HepG2 (cell line): ENCODE measurements at regions not wholly inside any gene's neighbourhood (a gene's known extent, or its start where the extent isn't known, plus 50 kb on each side); places are given as distances from the start of the nearest gene placed in this dataset.

ENCODE experiments used
- ATAC-seq: fragments of 200-7000 bp; cut with Tn5 transposase; 3 replicates; pipeline ENCODE4 v1.9.1; 2020; ENCODE audit warnings: mild to moderate bottlenecking, moderate library complexity
- BruUV-seq: library from RNA; stranded (reverse); fragments of 400-500 nt; replicated peaks from 2 replicates; lab custom pipeline; 2021; lab: Mats Ljungman, UMichigan
- CTCF ChIA-PET: fragments of 300-600 bp; formaldehyde crosslinking; extraction: SDS; loops from one replicate; lab custom pipeline; 2021; ENCODE audit warnings: low total read pairs, inconsistent platforms, low intra/inter-chr PET ratio; lab: Yijun Ruan, JAX
- POLR2A ChIA-PET: fragments of 350-600 bp; sonication (Branson Sonifier 250); formaldehyde crosslinking; loops from one replicate; lab custom pipeline; 2020; ENCODE audit warnings: antibody characterized with exemption, inconsistent platforms; lab: Yijun Ruan, JAX
- DNase-seq: peaks from one replicate; pipeline ENCODE4 v3.0.0-alpha.2; 2015; ENCODE audit warnings: low spot score
- FAIRE-seq: peaks from 3 replicates; lab custom pipeline; 2011; peaks lifted over from hg19 to GRCh38; lab: Jason Lieb, UNC
- H2AFZ ChIP-seq: one replicate; pipeline ENCODE4 v1.6.1; 2011; ENCODE audit warnings: low read length, inconsistent platforms
- H3K27ac ChIP-seq: fragments of 300-600 bp; 3 replicates; pipeline ENCODE4 v1.8.0; 2011; ENCODE audit warnings: mixed run types, mild to moderate bottlenecking, mixed read lengths, low read length, inconsistent platforms; ENCODE audit not compliant: insufficient read depth; ENCODE audit errors: extremely low read length
- H3K27me3 ChIP-seq, 2 experiments: fragments of 200-600 bp in 1 of 2; 2 replicates in 1 of 2; 3 replicates in 1 of 2; pipeline versions ENCODE4 v1.6.0 to v1.8.0; 2011; ENCODE audit warnings: low read length in 2 of 2, mild to moderate bottlenecking in 2 of 2, moderate library complexity in 2 of 2, inconsistent platforms in 1 of 2; ENCODE audit not compliant: insufficient read depth in 2 of 2, control insufficient read depth in 1 of 2
- H3K36me3 ChIP-seq, 2 experiments: fragments of 200-600 bp in 1 of 2; replicated peaks in 1 of 2; 2 replicates in 1 of 2; 3 replicates in 1 of 2; pipeline versions ENCODE4 v1.5.1 to v1.8.0; 2011; ENCODE audit warnings: low read length in 2 of 2, inconsistent platforms in 1 of 2; ENCODE audit not compliant: insufficient read depth in 2 of 2, control insufficient read depth in 1 of 2
- H3K4me1 ChIP-seq: 2 replicates; pipeline ENCODE4 v1.5.1; 2012; ENCODE audit warnings: low read length, inconsistent platforms; ENCODE audit not compliant: insufficient read depth
- H3K4me2 ChIP-seq: 2 replicates; pipeline ENCODE4 v1.6.0; 2011; ENCODE audit warnings: low read depth, low read length, inconsistent platforms
- H3K4me3 ChIP-seq, 3 experiments: fragments of 200-600 bp in 1 of 3; sonication (generic), shearing (Covaris generic) in 1 of 3; replicated peaks in 1 of 3; 2 replicates each; pipeline ENCODE4 v1.5.1; 2011 to 2016; ENCODE audit warnings: low read length in 3 of 3, inconsistent platforms in 2 of 3, low read depth in 2 of 3, mild to moderate bottlenecking in 2 of 3, control low read depth in 1 of 3, mixed read lengths in 1 of 3; ENCODE audit not compliant: insufficient read depth in 1 of 3
- H3K79me2 ChIP-seq: one replicate; pipeline ENCODE4 v1.6.1; 2011; ENCODE audit warnings: low read length, inconsistent platforms; ENCODE audit not compliant: insufficient read depth
- H3K9ac ChIP-seq: 2 replicates; pipeline ENCODE4 v1.6.0; 2011; ENCODE audit warnings: mild to moderate bottlenecking, low read depth, low read length, inconsistent platforms; ENCODE audit not compliant: insufficient read depth
- H3K9me3 ChIP-seq: 2 replicates; pipeline ENCODE4 v1.5.1; 2012; ENCODE audit warnings: mild to moderate bottlenecking, low read length
- H4K20me1 ChIP-seq: 2 replicates; pipeline ENCODE4 v1.6.0; 2011; ENCODE audit warnings: inconsistent platforms, mild to moderate bottlenecking, low read length, moderate library complexity; ENCODE audit not compliant: insufficient read depth
- ETV6 ChIP-seq: sonication (generic); formaldehyde crosslinking; conservative IDR thresholded peaks from 2 replicates; pipeline ENCODE4 v1.4.0; 2020; ENCODE audit warnings: missing genetic modification reagents
- HMG20A ChIP-seq: IDR thresholded peaks from 2 replicates; pipeline ENCODE4 v1.6.1; 2016; ENCODE audit warnings: borderline replicate concordance
- HOXA5 ChIP-seq: sonication (generic); formaldehyde crosslinking; IDR thresholded peaks from 2 replicates; pipeline ENCODE4 v1.4.0; 2020; ENCODE audit warnings: missing genetic modification reagents
- KMT2A ChIP-seq: sonication (generic); formaldehyde crosslinking; IDR thresholded peaks from 2 replicates; pipeline ENCODE4 v1.4.0; 2020; ENCODE audit warnings: missing genetic modification reagents
- MAFF ChIP-seq: IDR thresholded peaks from 2 replicates; pipeline ENCODE4 v1.6.1; 2011; ENCODE audit warnings: low read depth, low read length, improper control_type of control experiment
- MAFK ChIP-seq, 2 experiments: IDR thresholded peaks in 1 of 2; conservative IDR thresholded peaks in 1 of 2; 2 replicates each; pipeline ENCODE4 v1.6.1; 2011; ENCODE audit warnings: improper control_type of control experiment in 2 of 2, low read length in 2 of 2
- MIER3 ChIP-seq: IDR thresholded peaks from 2 replicates; pipeline ENCODE4 v1.6.1; 2016; ENCODE audit warnings: missing compliant biosample characterization, borderline replicate concordance
- RFX1 ChIP-seq: fragments of 450-650 bp; IDR thresholded peaks from 2 replicates; pipeline ENCODE4 v1.6.1; 2017
- TAF1 ChIP-seq: sonication (generic); formaldehyde crosslinking; IDR thresholded peaks from 2 replicates; pipeline ENCODE4 v1.4.0; 2020; ENCODE audit warnings: missing genetic modification reagents
- ZNF251 ChIP-seq: sonication (generic); formaldehyde crosslinking; IDR thresholded peaks from 2 replicates; pipeline ENCODE4 v1.9.0; 2021; ENCODE audit warnings: mild to moderate bottlenecking, missing genetic modification reagents
- ZNF260 ChIP-seq: sonication (generic); formaldehyde crosslinking; IDR thresholded peaks from 2 replicates; pipeline ENCODE4 v1.4.0; 2020; ENCODE audit warnings: missing genetic modification reagents, low read depth, mild to moderate bottlenecking, borderline replicate concordance
- ZNF263 ChIP-seq: sonication (generic); formaldehyde crosslinking; IDR thresholded peaks from 2 replicates; pipeline ENCODE4 v1.4.0; 2020; ENCODE audit warnings: missing genetic modification reagents
- ZNF468 ChIP-seq: sonication (generic); formaldehyde crosslinking; IDR thresholded peaks from 2 replicates; pipeline ENCODE4 v1.8.0; 2022; ENCODE audit warnings: mild to moderate bottlenecking, moderate library complexity, missing genetic modification reagents
- ZNF512 ChIP-seq: sonication (generic); formaldehyde crosslinking; IDR thresholded peaks from 2 replicates; pipeline ENCODE4 v1.4.0; 2020; ENCODE audit warnings: mild to moderate bottlenecking, missing genetic modification reagents
- ZNF556 ChIP-seq: sonication (generic); formaldehyde crosslinking; IDR thresholded peaks from 2 replicates; pipeline ENCODE4 v1.4.0; 2020; ENCODE audit warnings: mild to moderate bottlenecking, missing genetic modification reagents, borderline replicate concordance
- ZNF605 ChIP-seq: sonication (generic); formaldehyde crosslinking; IDR thresholded peaks from 2 replicates; pipeline ENCODE4 v1.8.0; 2022; ENCODE audit warnings: mild to moderate bottlenecking, missing genetic modification reagents
- ZNF619 ChIP-seq: sonication (generic); formaldehyde crosslinking; IDR thresholded peaks from 2 replicates; pipeline ENCODE4 v1.4.0; 2020; ENCODE audit warnings: mild to moderate bottlenecking, missing genetic modification reagents
- ZNF674 ChIP-seq: sonication (generic); formaldehyde crosslinking; IDR thresholded peaks from 2 replicates; pipeline ENCODE4 v1.5.0; 2020; ENCODE audit warnings: low read depth, mild to moderate bottlenecking, missing genetic modification reagents
- ZNF704 ChIP-seq: sonication (generic); formaldehyde crosslinking; IDR thresholded peaks from 2 replicates; pipeline ENCODE4 v1.8.1; 2023; ENCODE audit warnings: mild to moderate bottlenecking, inconsistent platforms, moderate library complexity, missing genetic modification reagents, borderline replicate concordance
- ZNF709 ChIP-seq: sonication (generic); formaldehyde crosslinking; IDR thresholded peaks from 2 replicates; pipeline ENCODE4 v1.5.0; 2020; ENCODE audit warnings: mild to moderate bottlenecking, missing genetic modification reagents
- ZNF766 ChIP-seq: sonication (generic); formaldehyde crosslinking; IDR thresholded peaks from 2 replicates; pipeline ENCODE4 v1.5.0; 2020; ENCODE audit warnings: missing genetic modification reagents, borderline replicate concordance
- WGBS: methylation state at CpG from one replicate; pipeline ENCODE4 v1.1.6; 2017; ENCODE audit warnings: low lambda C conversion rate; 5-methylcytosine and 5-hydroxymethylcytosine counted together
- in situ Hi-C: cut with HindIII; loops from 2 replicates; pipeline ENCODE4 v1.10.0; 2017; ENCODE audit warnings: low pct_unique_long_range_greater_than_20kb; ENCODE audit not compliant: extremely low pct_ligation_motif_present
- intact Hi-C: fragments of 100-400 bp; cut with micrococcal nuclease; formaldehyde crosslinking; loops from one replicate; pipeline ENCODE4 v1.10.0; 2022; ENCODE audit not compliant: unreplicated experiment

GRCh38 chr17:70422862-70423261 lies 253.5 kb downstream of the KCNJ2 start:
- H4K20me1 ChIP-seq: no peaks in the 10 kb centered on the region
- H3K27ac ChIP-seq: no peak overlapping the region
- no peak overlapping the region for H3K9ac ChIP-seq
- intact Hi-C loops: no loop called here
- no peak overlapping the region for H3K4me3 ChIP-seq
- POLR2A ChIA-PET: no interaction called here
- H3K4me1 ChIP-seq: no peaks in the 10 kb centered on the region
- peaks cover 90% of the 10 kb centered on the region for H3K9me3 ChIP-seq
- H3K4me2 ChIP-seq: no peak overlapping the region
- no TSS peak for BruUV-seq
- no peak for DNase-seq
- H3K36me3 ChIP-seq: no peaks in the 10 kb centered on the region
- peak; percentile 42 to 72; a peak in 3 of 4 replicates for TF ChIP-seq MAFK (conservative IDR thresholded peaks at IDR 0.05 in 1 of 2, IDR thresholded peaks at IDR 0.05 in 1 of 2; ENCODE audit: low read length in 2 of 2)
- TF ChIP-seq MAFF: peak; percentile 55
- no peak for TF ChIP-seq ZNF605
- TF ChIP-seq, all 625 proteins: peak for 2
- in situ Hi-C loops: no loop called here
- no peak for ATAC-seq
- Histone ChIP-seq H2AFZ (no peak overlapping the region), H3K27me3 (no peaks in the 10 kb centered on the region), H3K79me2 (no peaks in the 10 kb centered on the region)
- no peak for FAIRE-seq
- CTCF ChIA-PET: no interaction called here

- H3K27ac ChIP-seq: no peak overlapping the region
- H2AFZ ChIP-seq: no peak overlapping the region
- in situ Hi-C loops: no loop called here
- FAIRE-seq (no peak), DNase-seq (no peak), ATAC-seq (no peak)
- no peaks in the 10 kb centered on the region for H3K79me2 ChIP-seq
- intact Hi-C loops: no loop called here
- 58% methylated on average over 2 of the region's 2 CpGs for WGBS
- CTCF ChIA-PET: no interaction called here
- POLR2A ChIA-PET: no interaction called here
- H4K20me1 ChIP-seq: no peaks in the 10 kb centered on the region
- no peak overlapping the region for H3K9ac ChIP-seq
- H3K4me3 ChIP-seq: no peak overlapping the region
- peaks cover 88% of the 10 kb centered on the region for H3K9me3 ChIP-seq
- BruUV-seq: no TSS peak
- no peaks in the 10 kb centered on the region for H3K4me1 ChIP-seq
- no peak overlapping the region for H3K4me2 ChIP-seq
- H3K27me3 ChIP-seq: no peaks in the 10 kb centered on the region
- H3K36me3 ChIP-seq: no peaks in the 10 kb centered on the region
- no peak for TF ChIP-seq ZNF709 (CRISPR knock-in tag)
- no peak for TF ChIP-seq ZNF468 (CRISPR knock-in tag)
- TF ChIP-seq KMT2A (CRISPR knock-in tag): no peak
- no peak for TF ChIP-seq TAF1
- no peak for TF ChIP-seq ZNF674 (CRISPR knock-in tag)
- no peak for TF ChIP-seq ZNF251 (CRISPR knock-in tag)
- no peak for TF ChIP-seq ETV6
- no peak for TF ChIP-seq ZNF704 (CRISPR knock-in tag)
- TF ChIP-seq ZNF556 (CRISPR knock-in tag): no peak
- TF ChIP-seq ZNF619 (CRISPR knock-in tag): no peak
- TF ChIP-seq ZNF766: no peak
- no peak for TF ChIP-seq ZNF512
- no peak for TF ChIP-seq ZNF260 (CRISPR knock-in tag)
- TF ChIP-seq HMG20A (CRISPR knock-in tag): no peak
- TF ChIP-seq RFX1: no peak
- no peak for TF ChIP-seq ZNF263 (CRISPR knock-in tag)
- TF ChIP-seq MIER3 (CRISPR knock-in tag): no peak
- no peak for TF ChIP-seq HOXA5 (CRISPR knock-in tag)
These were observed 254.2 kb downstream of the KCNJ2 start for GRCh38 chr17:70423562-70423961.
